ENCODE measurements at regions not wholly inside any gene's neighbourhood (a gene's known extent, or its start where the extent isn't known, plus 50 kb on each side); places are given as distances from the start of the nearest gene placed in this dataset.

GRCh38 chrX:155694649-155695048 is 81.9 kb upstream of the TMLHE start:
- TF ChIP-seq CTCF (IDR thresholded peaks at IDR 0.05; ENCODE audit: low read depth, low read length, missing control alignments), result no peak
- no peak for DNase-seq (ENCODE audit: low read depth)
- no peak overlapping the region for H3K4me3 ChIP-seq (ENCODE audit: low read depth, low read length)

- no peak for DNase-seq (ENCODE audit: low read depth)
- TF ChIP-seq CTCF (IDR thresholded peaks at IDR 0.05; ENCODE audit: low read depth, low read length, missing control alignments), result no peak
- no peak overlapping the region for H3K4me3 ChIP-seq (ENCODE audit: low read depth, low read length)
Observed at GRCh38 chrX:155682834-155683233, 70.1 kb upstream of the TMLHE start.

GRCh38 chrX:155679715-155680114 is 67.0 kb upstream of the TMLHE start:
- no peak for TF ChIP-seq CTCF (IDR thresholded peaks at IDR 0.05; ENCODE audit: low read depth, low read length, missing control alignments)
- no peak overlapping the region for H3K4me3 ChIP-seq (ENCODE audit: low read depth, low read length)
- no peak for DNase-seq (ENCODE audit: low read depth)

GRCh38 chrX:155673338-155673737 is 60.6 kb upstream of the TMLHE start:
- no peak overlapping the region for H3K4me3 ChIP-seq (ENCODE audit: low read depth, low read length)
- no peak for TF ChIP-seq CTCF (IDR thresholded peaks at IDR 0.05; ENCODE audit: low read depth, low read length, missing control alignments)
- DNase-seq (ENCODE audit: low read depth), result no peak

GRCh38 chrX:155666741-155667140 is 54.0 kb upstream of the TMLHE start:
- TF ChIP-seq CTCF (IDR thresholded peaks at IDR 0.05; ENCODE audit: low read depth, low read length, missing control alignments), result no peak
- no peak for DNase-seq (ENCODE audit: low read depth)
- no peak overlapping the region for H3K4me3 ChIP-seq (ENCODE audit: low read depth, low read length)
